ENCODE measurements at regions not wholly inside any gene's neighbourhood (a gene's known extent, or its start where the extent isn't known, plus 50 kb on each side); places are given as distances from the start of the nearest gene placed in this dataset.

DNA sequence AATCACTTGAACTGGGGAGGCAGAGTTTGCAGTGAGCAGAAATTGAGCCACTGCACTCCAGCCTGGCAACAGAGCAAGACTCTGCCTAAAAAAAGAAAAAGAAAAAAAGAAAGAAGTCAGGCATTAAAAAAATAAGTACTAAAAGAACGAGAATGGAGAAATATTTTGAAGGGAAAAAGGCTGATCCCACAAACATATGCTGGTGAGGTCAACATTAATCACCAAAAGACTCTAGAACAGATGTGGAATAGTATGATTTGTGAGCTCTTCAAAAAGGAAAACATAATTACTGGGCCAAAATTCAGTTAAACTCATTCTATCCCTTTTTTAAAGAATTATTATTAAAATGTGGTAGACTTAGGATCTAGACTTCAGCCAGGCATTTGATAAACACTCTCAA lies 61.2 kb upstream of the NRSN1 start:
- TF ChIP-seq, protein P1, sequence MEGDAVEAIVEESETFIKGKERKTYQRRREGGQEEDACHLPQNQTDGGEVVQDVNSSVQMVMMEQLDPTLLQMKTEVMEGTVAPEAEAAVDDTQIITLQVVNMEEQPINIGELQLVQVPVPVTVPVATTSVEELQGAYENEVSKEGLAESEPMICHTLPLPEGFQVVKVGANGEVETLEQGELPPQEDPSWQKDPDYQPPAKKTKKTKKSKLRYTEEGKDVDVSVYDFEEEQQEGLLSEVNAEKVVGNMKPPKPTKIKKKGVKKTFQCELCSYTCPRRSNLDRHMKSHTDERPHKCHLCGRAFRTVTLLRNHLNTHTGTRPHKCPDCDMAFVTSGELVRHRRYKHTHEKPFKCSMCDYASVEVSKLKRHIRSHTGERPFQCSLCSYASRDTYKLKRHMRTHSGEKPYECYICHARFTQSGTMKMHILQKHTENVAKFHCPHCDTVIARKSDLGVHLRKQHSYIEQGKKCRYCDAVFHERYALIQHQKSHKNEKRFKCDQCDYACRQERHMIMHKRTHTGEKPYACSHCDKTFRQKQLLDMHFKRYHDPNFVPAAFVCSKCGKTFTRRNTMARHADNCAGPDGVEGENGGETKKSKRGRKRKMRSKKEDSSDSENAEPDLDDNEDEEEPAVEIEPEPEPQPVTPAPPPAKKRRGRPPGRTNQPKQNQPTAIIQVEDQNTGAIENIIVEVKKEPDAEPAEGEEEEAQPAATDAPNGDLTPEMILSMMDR (IDR thresholded peaks at IDR 0.05) = no peak
- no peak for TF ChIP-seq POLR2A (IDR thresholded peaks at IDR 0.05)
- TF ChIP-seq EP300 (IDR thresholded peaks at IDR 0.05; ENCODE audit: low read depth) = no peak

Data from transverse colon (tissue), 3 donors.